Parathyroid adenoma (tissue), 2 donors: ENCODE measurements at regions not wholly inside any gene's neighbourhood (a gene's known extent, or its start where the extent isn't known, plus 50 kb on each side); places are given as distances from the start of the nearest gene placed in this dataset.

ENCODE experiments used
- H2AFZ ChIP-seq: fragments of 300-600 bp; sonication (generic); one replicate; pipeline ENCODE4 v1.7.0; 2017; ENCODE audit warnings: antibody characterized with exemption, mild to moderate bottlenecking
- H3K27ac ChIP-seq: fragments of 300-600 bp; sonication (generic); one replicate; pipeline ENCODE4 v1.7.0; 2017
- H3K27me3 ChIP-seq: fragments of 300-600 bp; sonication (generic); one replicate; pipeline ENCODE4 v1.7.0; 2017; ENCODE audit warnings: low read length; ENCODE audit not compliant: control insufficient read depth, insufficient read depth
- H3K36me3 ChIP-seq: fragments of 300-600 bp; sonication (generic); one replicate; pipeline ENCODE4 v1.7.0; 2017; ENCODE audit warnings: low read length; ENCODE audit not compliant: control insufficient read depth, insufficient read depth
- H3K4me1 ChIP-seq: fragments of 300-600 bp; sonication (generic); one replicate; pipeline ENCODE4 v1.7.0; 2017; ENCODE audit warnings: control low read depth
- H3K4me2 ChIP-seq: fragments of 300-600 bp; sonication (generic); one replicate; pipeline ENCODE4 v1.7.0; 2017; ENCODE audit warnings: low read length
- H3K4me3 ChIP-seq: fragments of 300-600 bp; sonication (generic); one replicate; pipeline ENCODE4 v1.7.0; 2017; ENCODE audit warnings: low read depth, low read length
- H3K79me2 ChIP-seq: fragments of 300-600 bp; sonication (generic); one replicate; pipeline ENCODE4 v1.7.0; 2017; ENCODE audit warnings: control low read depth
- H3K9ac ChIP-seq: fragments of 300-600 bp; sonication (generic); one replicate; pipeline ENCODE4 v1.7.0; 2017; ENCODE audit warnings: mild to moderate bottlenecking
- H3K9me3 ChIP-seq: fragments of 300-600 bp; sonication (generic); one replicate; pipeline ENCODE4 v1.7.0; 2017; ENCODE audit warnings: low read length; ENCODE audit not compliant: control insufficient read depth
- CTCF ChIP-seq: fragments of 300-600 bp; sonication (generic); IDR thresholded peaks from one replicate; pipeline ENCODE4 v1.7.0; 2017; ENCODE audit warnings: antibody characterized with exemption, mild to moderate bottlenecking
- donor health status: primary hyperparathyroidism.

GRCh38 chr7:65247491-65247890 lies 126.2 kb upstream of the ZNF92 start:
- H3K4me3 ChIP-seq = no peak overlapping the region
- H3K9ac ChIP-seq = no peak overlapping the region
- H3K27me3 ChIP-seq = no peaks in the 10 kb centered on the region
- no peak overlapping the region for H3K27ac ChIP-seq
- H3K4me1 ChIP-seq = no peaks in the 10 kb centered on the region
- no peaks in the 10 kb centered on the region for H3K36me3 ChIP-seq
- no peak for TF ChIP-seq CTCF
- H3K4me2 ChIP-seq = no peak overlapping the region
- H3K79me2 ChIP-seq = no peaks in the 10 kb centered on the region
- no peaks in the 10 kb centered on the region for H3K9me3 ChIP-seq
- no peak overlapping the region for H2AFZ ChIP-seq

- no peaks in the 10 kb centered on the region for H3K9me3 ChIP-seq
- H2AFZ ChIP-seq = peak overlapping the region; percentile 92
- no peaks in the 10 kb centered on the region for H3K27me3 ChIP-seq
- no peaks in the 10 kb centered on the region for H3K4me1 ChIP-seq
- no peaks in the 10 kb centered on the region for H3K36me3 ChIP-seq
- TF ChIP-seq CTCF = no peak
- H3K4me3 ChIP-seq = peak overlapping the region; percentile 50
- no peaks in the 10 kb centered on the region for H3K79me2 ChIP-seq
- no peak overlapping the region for H3K27ac ChIP-seq
- H3K9ac ChIP-seq = no peak overlapping the region
- peak overlapping the region; percentile 72 for H3K4me2 ChIP-seq
Measured at GRCh38 chr7:65239707-65240352, 133.8 kb upstream of the ZNF92 start.

- Histone ChIP-seq H3K27me3 (no peaks in the 10 kb centered on the region), H3K4me3 (peak overlapping the region; percentile 50), H3K27ac (no peak overlapping the region), H2AFZ (peak overlapping the region; percentile 92), H3K79me2 (no peaks in the 10 kb centered on the region), H3K9ac (no peak overlapping the region), H3K4me2 (peak overlapping the region; percentile 72), H3K36me3 (no peaks in the 10 kb centered on the region), H3K9me3 (no peaks in the 10 kb centered on the region), H3K4me1 (no peaks in the 10 kb centered on the region)
- no peak for TF ChIP-seq CTCF
Measured at GRCh38 chr7:65239324-65239706, 134.3 kb upstream of the ZNF92 start.

GRCh38 chr7:65238785-65239184 lies 134.9 kb upstream of the ZNF92 start:
- Histone ChIP-seq H3K36me3 (no peaks in the 10 kb centered on the region), H3K4me3 (no peak overlapping the region), H3K4me1 (no peaks in the 10 kb centered on the region), H3K4me2 (no peak overlapping the region), H3K9ac (no peak overlapping the region), H3K27me3 (no peaks in the 10 kb centered on the region), H3K79me2 (no peaks in the 10 kb centered on the region), H3K9me3 (no peaks in the 10 kb centered on the region), H3K27ac (no peak overlapping the region), H2AFZ (no peak overlapping the region)
- TF ChIP-seq CTCF = no peak

- Histone ChIP-seq H2AFZ (no peak overlapping the region), H3K79me2 (no peaks in the 10 kb centered on the region), H3K4me3 (no peak overlapping the region), H3K9me3 (no peaks in the 10 kb centered on the region), H3K36me3 (no peaks in the 10 kb centered on the region), H3K9ac (no peak overlapping the region), H3K4me2 (no peak overlapping the region), H3K4me1 (no peaks in the 10 kb centered on the region), H3K27ac (no peak overlapping the region), H3K27me3 (no peaks in the 10 kb centered on the region)
- no peak for TF ChIP-seq CTCF
Measured at GRCh38 chr7:65235586-65235985, 138.1 kb upstream of the ZNF92 start.
